Ovary (tissue), 7 donors: ENCODE measurements at regions not wholly inside any gene's neighbourhood (a gene's known extent, or its start where the extent isn't known, plus 50 kb on each side); places are given as distances from the start of the nearest gene placed in this dataset.

Source experiments
- DNase-seq, 5 donors: peaks; one replicate each; pipeline ENCODE4 v3.0.0-alpha.2; 2019 to 2020
- H3K27ac ChIP-seq, 2 donors: fragments of 200-600 bp; one replicate each; pipeline versions ENCODE4 v1.5.1 to v1.8.0; 2019 to 2022
- H3K27me3 ChIP-seq: fragments of 200-600 bp; one replicate; pipeline ENCODE4 v1.8.0; 2022
- H3K36me3 ChIP-seq: fragments of 200-600 bp; sonication (generic); one replicate; pipeline ENCODE4 v1.5.1; 2019
- H3K4me1 ChIP-seq: one replicate; pipeline ENCODE4 v1.8.1; 2013; ENCODE audit warnings: mild to moderate bottlenecking, moderate library complexity; ENCODE audit not compliant: insufficient read depth
- H3K4me3 ChIP-seq: fragments of 200-600 bp; sonication (generic); one replicate; pipeline ENCODE4 v1.5.1; 2017
- H3K9me3 ChIP-seq, 2 donors: fragments of 200-600 bp in 1 of 2; sonication (generic) in 1 of 2; one replicate each; pipeline versions ENCODE4 v1.5.1 to v1.8.1; 2013 to 2019; ENCODE audit warnings: mild to moderate bottlenecking in 1 of 2, moderate library complexity in 1 of 2
- EP300 ChIP-seq: sonication (generic); formaldehyde crosslinking; IDR thresholded peaks from one replicate; pipeline ENCODE4 v1.6.1; 2017; ENCODE audit warnings: antibody characterized with exemption
- POLR2A ChIP-seq: fragments of 450-650 bp; IDR thresholded peaks from one replicate; pipeline ENCODE4 v1.6.1; 2017; ENCODE audit warnings: antibody characterized with exemption, mild to moderate bottlenecking, moderate library complexity
- WGBS, 3 donors: extraction: QIAGEN DNeasy Blood & Tissue Kit in 1 of 3; methylation state at CpG; one replicate each; pipeline versions ENCODE4 v1.1.5 to v1.1.7; 2013 to 2017; 5-methylcytosine and 5-hydroxymethylcytosine counted together
- intact Hi-C, 4 donors: fragments of 100-400 bp; cut with DNase I; formaldehyde crosslinking; loops; one replicate each; pipeline versions ENCODE4 v1.11.0 to v1.15.1; 2022 to 2023
- TF ChIP-seq, protein P1 (sequence below), 3 donors: fragments of 450-650 bp in 2 of 3; fragments of 200-600 bp in 1 of 3; IDR thresholded peaks; one replicate each; pipeline versions ENCODE4 v1.5.1 to v1.8.0; 2016 to 2022; ENCODE audit warnings: antibody characterized with exemption in 3 of 3, mild to moderate bottlenecking in 1 of 3
- donor health status: DM: no; HTN: no; CAD: no; lungs with moderate emphysema.
- donor health status: DM: no; HTN: no; CAD: no.
- donor health status: Bipolar disorder and iron deficiency.
- donor health status: DM: no; HTN: no; CAD: no.
- donor health status: DM: yes; HTN: yes; CAD: no.

DNA sequence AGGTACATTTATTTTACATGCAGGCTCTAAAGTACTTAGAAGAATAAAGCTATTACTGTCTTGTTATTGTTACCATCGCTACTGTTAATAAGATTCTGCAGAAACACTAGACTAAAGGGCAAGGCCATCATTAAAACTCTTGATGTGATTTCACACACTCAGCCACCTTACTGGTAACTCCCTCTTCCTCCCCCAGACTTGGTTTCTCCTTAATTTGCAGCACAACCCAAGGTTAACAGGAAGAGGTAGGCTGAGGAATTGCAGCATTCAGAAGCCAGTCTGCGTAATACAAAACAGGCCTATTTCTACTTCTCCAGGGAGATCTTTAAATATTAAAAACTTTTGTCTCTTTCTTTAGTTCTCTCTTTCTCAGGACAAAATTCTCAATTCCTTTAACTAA, 210.3 kb downstream of the BTG1 start:
- Histone ChIP-seq H3K4me3 (no peak overlapping the region), H3K27ac (no peak overlapping the region), H3K36me3 (no peaks in the 10 kb centered on the region), H3K9me3 (no peaks in the 10 kb centered on the region), H3K27me3 (no peaks in the 10 kb centered on the region), H3K4me1 (no peaks in the 10 kb centered on the region)
- WGBS, 3 donors, result 85 to 96% (median 95%) methylated on average over 2 of the region's 2 CpGs
- TF ChIP-seq, protein P1, sequence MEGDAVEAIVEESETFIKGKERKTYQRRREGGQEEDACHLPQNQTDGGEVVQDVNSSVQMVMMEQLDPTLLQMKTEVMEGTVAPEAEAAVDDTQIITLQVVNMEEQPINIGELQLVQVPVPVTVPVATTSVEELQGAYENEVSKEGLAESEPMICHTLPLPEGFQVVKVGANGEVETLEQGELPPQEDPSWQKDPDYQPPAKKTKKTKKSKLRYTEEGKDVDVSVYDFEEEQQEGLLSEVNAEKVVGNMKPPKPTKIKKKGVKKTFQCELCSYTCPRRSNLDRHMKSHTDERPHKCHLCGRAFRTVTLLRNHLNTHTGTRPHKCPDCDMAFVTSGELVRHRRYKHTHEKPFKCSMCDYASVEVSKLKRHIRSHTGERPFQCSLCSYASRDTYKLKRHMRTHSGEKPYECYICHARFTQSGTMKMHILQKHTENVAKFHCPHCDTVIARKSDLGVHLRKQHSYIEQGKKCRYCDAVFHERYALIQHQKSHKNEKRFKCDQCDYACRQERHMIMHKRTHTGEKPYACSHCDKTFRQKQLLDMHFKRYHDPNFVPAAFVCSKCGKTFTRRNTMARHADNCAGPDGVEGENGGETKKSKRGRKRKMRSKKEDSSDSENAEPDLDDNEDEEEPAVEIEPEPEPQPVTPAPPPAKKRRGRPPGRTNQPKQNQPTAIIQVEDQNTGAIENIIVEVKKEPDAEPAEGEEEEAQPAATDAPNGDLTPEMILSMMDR (IDR thresholded peaks at IDR 0.05), result no peak
- TF ChIP-seq EP300, result no peak
- no peak for TF ChIP-seq POLR2A
- intact Hi-C loops, result no loop called here
- DNase-seq, result no peak

DNA sequence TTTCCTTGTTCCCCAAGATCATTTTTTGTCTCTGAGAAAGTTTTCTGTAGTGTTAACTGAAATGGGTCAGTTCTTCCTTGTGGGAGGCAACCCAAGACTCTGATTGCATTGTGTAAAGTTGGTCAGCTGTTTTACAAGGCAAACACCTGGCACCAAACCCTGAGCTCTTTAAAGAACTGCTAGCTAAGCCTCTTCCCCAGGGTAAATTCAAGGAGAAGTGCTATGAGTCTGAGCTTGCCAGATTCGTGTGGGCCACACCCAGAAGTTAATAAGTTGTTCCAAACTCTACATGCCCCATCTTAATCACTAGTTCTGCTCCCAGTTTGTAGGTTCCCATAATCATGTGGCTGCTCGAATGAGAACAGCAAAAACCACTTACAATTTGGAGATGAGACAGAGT, 214.5 kb downstream of the BTG1 start:
- H3K4me3 ChIP-seq, result no peak overlapping the region
- H3K9me3 ChIP-seq, result no peaks in the 10 kb centered on the region
- no peaks in the 10 kb centered on the region for H3K36me3 ChIP-seq
- no peaks in the 10 kb centered on the region for H3K4me1 ChIP-seq
- no peaks in the 10 kb centered on the region for H3K27me3 ChIP-seq
- peak in 2 of 5 donors; percentile 12 to 29 for DNase-seq
- TF ChIP-seq POLR2A, result no peak
- TF ChIP-seq, protein P1 (IDR thresholded peaks at IDR 0.05), result no peak
- TF ChIP-seq EP300, result no peak
- WGBS, 3 donors, result 9 to 32% (median 32%) methylated on average over 2 of the region's 2 CpGs
- intact Hi-C loops, result no loop called here
- H3K27ac ChIP-seq, result no peak overlapping the region

DNA sequence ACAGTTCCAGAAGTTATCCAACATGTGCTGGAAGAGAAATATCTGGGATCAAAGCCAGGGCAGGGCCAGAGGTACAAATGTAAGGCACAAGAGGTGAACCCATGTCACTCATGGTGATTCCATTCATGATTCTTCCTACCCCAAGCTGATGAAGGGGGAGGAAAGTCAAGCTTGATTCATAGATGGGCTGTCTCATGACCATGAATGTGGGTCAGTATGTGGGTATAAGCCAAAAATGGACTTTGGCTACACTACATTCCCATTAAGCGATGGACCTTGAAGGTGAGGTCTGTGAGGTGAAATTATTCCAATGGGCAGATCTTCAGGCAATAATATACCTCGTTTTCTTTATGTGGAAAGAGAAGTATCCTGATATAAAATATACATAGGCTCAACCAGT, 217.1 kb downstream of the BTG1 start:
- TF ChIP-seq POLR2A (no peak), EP300 (no peak)
- TF ChIP-seq, protein P1 (IDR thresholded peaks at IDR 0.05), result no peak
- no peaks in the 10 kb centered on the region for H3K27me3 ChIP-seq
- H3K4me3 ChIP-seq, result no peak overlapping the region
- no peaks in the 10 kb centered on the region for H3K4me1 ChIP-seq
- DNase-seq, result no peak
- H3K36me3 ChIP-seq, result no peaks in the 10 kb centered on the region
- intact Hi-C loops, result no loop called here
- WGBS, 3 donors, result 90 to 92% (median 91%) methylated on average over 2 of the region's 2 CpGs
- no peak overlapping the region for H3K27ac ChIP-seq
- H3K9me3 ChIP-seq, result no peaks in the 10 kb centered on the region

- intact Hi-C loops, result no loop called here
- Histone ChIP-seq H3K4me1 (peaks cover 2% of the 10 kb centered on the region), H3K4me3 (no peak overlapping the region), H3K9me3 (no peaks in the 10 kb centered on the region), H3K27me3 (no peaks in the 10 kb centered on the region), H3K36me3 (no peaks in the 10 kb centered on the region), H3K27ac (no peak overlapping the region)
- DNase-seq, result no peak
- WGBS, 3 donors, result 3 to 28% (median 8%) methylated on average over 1 of the region's 1 CpG
- TF ChIP-seq EP300 (no peak), POLR2A (no peak)
- TF ChIP-seq, protein P1 (IDR thresholded peaks at IDR 0.05), result no peak
Observed at GRCh38 chr12:91926848-91927247, 218.8 kb downstream of the BTG1 start.

- 68 to 77% (median 72%) methylated on average over 3 of the region's 3 CpGs for WGBS, 3 donors
- H3K27me3 ChIP-seq, result no peaks in the 10 kb centered on the region
- no peak overlapping the region for H3K27ac ChIP-seq
- intact Hi-C loops, result no loop called here
- H3K9me3 ChIP-seq, result no peaks in the 10 kb centered on the region
- TF ChIP-seq EP300 (no peak), POLR2A (no peak)
- TF ChIP-seq, protein P1 (IDR thresholded peaks at IDR 0.05), result no peak
- no peak for DNase-seq
- H3K36me3 ChIP-seq, result no peaks in the 10 kb centered on the region
- H3K4me3 ChIP-seq, result no peak overlapping the region
- peaks cover 4% of the 10 kb centered on the region for H3K4me1 ChIP-seq
Observed at GRCh38 chr12:91924827-91925226, 220.8 kb downstream of the BTG1 start.
